GM12875 (cell line): ENCODE measurements at regions not wholly inside any gene's neighbourhood (a gene's known extent, or its start where the extent isn't known, plus 50 kb on each side); places are given as distances from the start of the nearest gene placed in this dataset.

Source experiments
- H3K4me3 ChIP-seq: one replicate; pipeline ENCODE4 v1.5.1; 2011; ENCODE audit warnings: low read depth, low read length, control low read depth
- CTCF ChIP-seq: IDR thresholded peaks from 2 replicates; pipeline ENCODE4 v1.5.1; 2011; ENCODE audit warnings: low read depth, mild to moderate bottlenecking, control low read depth, inconsistent platforms, low read length, moderate library complexity, borderline replicate concordance; ENCODE audit not compliant: insufficient read depth

GRCh38 chr6:132244744-132245143 is 156.5 kb downstream of the MOXD1 start:
- H3K4me3 ChIP-seq = no peak overlapping the region
- TF ChIP-seq CTCF = no peak

GRCh38 chr6:132236744-132237143 is 164.5 kb downstream of the MOXD1 start:
- no peak for TF ChIP-seq CTCF
- H3K4me3 ChIP-seq = no peak overlapping the region

- no peak overlapping the region for H3K4me3 ChIP-seq
- no peak for TF ChIP-seq CTCF
Measured at GRCh38 chr6:132236281-132236680, 165.0 kb downstream of the MOXD1 start.

- TF ChIP-seq CTCF = no peak
- no peak overlapping the region for H3K4me3 ChIP-seq
Measured at GRCh38 chr6:132235596-132236280, 165.5 kb downstream of the MOXD1 start.

GRCh38 chr6:132234356-132234755 is 166.9 kb downstream of the MOXD1 start:
- no peak for TF ChIP-seq CTCF
- H3K4me3 ChIP-seq = no peak overlapping the region

GRCh38 chr6:132231121-132231884 is 170.0 kb downstream of the MOXD1 start:
- no peak for TF ChIP-seq CTCF
- no peak overlapping the region for H3K4me3 ChIP-seq

GRCh38 chr6:132228894-132229293 is 172.4 kb downstream of the MOXD1 start:
- no peak overlapping the region for H3K4me3 ChIP-seq
- TF ChIP-seq CTCF = no peak
